ENCODE measurements at regions not wholly inside any gene's neighbourhood (a gene's known extent, or its start where the extent isn't known, plus 50 kb on each side); places are given as distances from the start of the nearest gene placed in this dataset.

GRCh38 chr10:21203473-21204107 is 306.5 kb upstream of the NEBL start:
- Histone ChIP-seq H3K4me3 (no peak overlapping the region), H3K36me3 (ENCODE audit: control insufficient read depth in 2 of 2, insufficient read depth in 2 of 2, low read length in 1 of 2) (no peaks in the 10 kb centered on the region), H2AFZ (ENCODE audit: control insufficient read depth, low read depth, low read length) (no peak overlapping the region), H3K4me2 (ENCODE audit: control insufficient read depth, insufficient read depth) (no peak overlapping the region), H3K9ac (ENCODE audit: control insufficient read depth, insufficient read depth, low read length) (no peak overlapping the region), H3K4me1 (ENCODE audit: control insufficient read depth, insufficient read depth, low read length) (no peaks in the 10 kb centered on the region), H3K9me3 (replicated peaks; ENCODE audit: control insufficient read depth, insufficient read depth, low read length) (no peaks in the 10 kb centered on the region), H4K20me1 (ENCODE audit: control insufficient read depth, insufficient read depth) (no peaks in the 10 kb centered on the region), H3K79me2 (ENCODE audit: control insufficient read depth, insufficient read depth, low read length) (no peaks in the 10 kb centered on the region), H3K27me3 (replicated peaks in 1 of 2; ENCODE audit: control insufficient read depth in 2 of 2, insufficient read depth in 2 of 2, low read length in 1 of 2) (no peaks in the 10 kb centered on the region; a peak in 1 of 4 replicates), H3K27ac (ENCODE audit: control insufficient read depth, insufficient read depth) (no peak overlapping the region)
- SMC1A ChIA-PET (ENCODE audit: uncharacterized antibody, unreplicated experiment) = interaction anchor here (2.5 kb wide), 1 partner anchor 10 kb away, joined by 8 read pairs; no protein-coding TSS in a partner anchor
- in situ Hi-C loops (cut with MboI) = no loop called here
- ATAC-seq (no peak), DNase-seq (ENCODE audit: low read depth, low spot score) (no peak), FAIRE-seq (no peak)
- WGBS (ENCODE audit: insufficient coverage, insufficient replicate concordance, low lambda C conversion rate, missing lambda C conversion rate) = 14% methylated on average over 10 of the region's 10 CpGs
- BruUV-seq (replicated peaks) = no TSS peak
- TF ChIP-seq ZBTB40 (IDR thresholded peaks at IDR 0.05; ENCODE audit: borderline replicate concordance) (no peak), MXI1 (IDR thresholded peaks at IDR 0.05; ENCODE audit: low read depth, low read length) (no peak), POLR2AphosphoS5 (IDR thresholded peaks at IDR 0.05; ENCODE audit: low read length) (no peak), SIN3A (IDR thresholded peaks at IDR 0.05; ENCODE audit: low read depth, low read length) (no peak), BACH1 (IDR thresholded peaks at IDR 0.05; ENCODE audit: borderline replicate concordance) (no peak), IKZF1 (conservative IDR thresholded peaks at IDR 0.05) (no peak), CHD1 (IDR thresholded peaks at IDR 0.05; ENCODE audit: low read depth, low read length) (no peak), MTA3 (IDR thresholded peaks at IDR 0.05; ENCODE audit: borderline replicate concordance, low read length) (no peak), IRF3 (IDR thresholded peaks at IDR 0.05) (no peak), SKIL (IDR thresholded peaks at IDR 0.05; ENCODE audit: low read depth, poor library complexity, severe bottlenecking) (no peak), TBL1XR1 (IDR thresholded peaks at IDR 0.05; ENCODE audit: low read depth, low read length) (no peak), TARDBP (IDR thresholded peaks at IDR 0.05; ENCODE audit: borderline replicate concordance) (no peak), NFXL1 (IDR thresholded peaks at IDR 0.05; ENCODE audit: borderline replicate concordance) (no peak), POLR2AphosphoS2 (IDR thresholded peaks at IDR 0.05; ENCODE audit: low read depth, low read length) (no peak)
- intact Hi-C loops (cut with micrococcal nuclease; ENCODE audit: unreplicated experiment) = no loop called here
- RAD21 ChIA-PET (ENCODE audit: unreplicated experiment) = no interaction called here
- CTCF ChIA-PET = interaction anchor here (0.7 kb wide), 1 partner anchor 57 kb away, joined by 3 read pairs; no protein-coding TSS in a partner anchor
- POLR2A ChIA-PET = no interaction called here
